Keratinocyte (primary cell): ENCODE measurements at regions not wholly inside any gene's neighbourhood (a gene's known extent, or its start where the extent isn't known, plus 50 kb on each side); places are given as distances from the start of the nearest gene placed in this dataset.

Experiments used
- DNase-seq: peaks from one replicate; pipeline ENCODE4 v3.0.0-alpha.2; 2011; ENCODE audit warnings: low read depth, missing footprints, low spot score
- FAIRE-seq: peaks from 2 replicates; lab custom pipeline; 2011; peaks lifted over from hg19 to GRCh38; lab: Jason Lieb, UNC
- H2AFZ ChIP-seq: 2 replicates; pipeline ENCODE4 v1.6.0; 2012; ENCODE audit warnings: low read length, control low read depth, inconsistent platforms; ENCODE audit not compliant: control insufficient read depth
- H3K27ac ChIP-seq: 2 replicates; pipeline ENCODE4 v1.5.1; 2011; ENCODE audit warnings: low read length; ENCODE audit not compliant: control insufficient read depth, insufficient read depth
- H3K27me3 ChIP-seq: 3 replicates; pipeline ENCODE4 v1.6.0; 2011; ENCODE audit warnings: low read length; ENCODE audit not compliant: control insufficient read depth, insufficient read depth; ENCODE audit errors: extremely low read depth
- H3K36me3 ChIP-seq, 2 experiments: 2 replicates in 1 of 2; 3 replicates in 1 of 2; pipeline ENCODE4 v1.5.1; 2011; ENCODE audit warnings: low read length in 2 of 2, mild to moderate bottlenecking in 1 of 2; ENCODE audit not compliant: control insufficient read depth in 2 of 2, insufficient read depth in 2 of 2; ENCODE audit errors: extremely low read depth in 1 of 2
- H3K4me1 ChIP-seq: 3 replicates; pipeline ENCODE4 v1.5.1; 2011; ENCODE audit warnings: low read length; ENCODE audit not compliant: control insufficient read depth, insufficient read depth; ENCODE audit errors: extremely low read depth
- H3K4me2 ChIP-seq: 3 replicates; pipeline ENCODE4 v1.6.0; 2011; ENCODE audit warnings: low read depth, low read length; ENCODE audit not compliant: control insufficient read depth, insufficient read depth; ENCODE audit errors: extremely low read depth
- H3K4me3 ChIP-seq, 3 experiments: fragments of 200-600 bp in 1 of 3; sonication (generic) in 1 of 3; 2 replicates in 2 of 3; 3 replicates in 1 of 3; pipeline ENCODE4 v1.5.1; 2011 to 2016; ENCODE audit warnings: low read length in 3 of 3, mild to moderate bottlenecking in 3 of 3, control low read depth in 2 of 3, inconsistent platforms in 1 of 3, low read depth in 1 of 3, mixed read lengths in 1 of 3, mixed run types in 1 of 3, moderate library complexity in 1 of 3; ENCODE audit not compliant: control insufficient read depth in 2 of 3, insufficient read depth in 2 of 3; ENCODE audit errors: extremely low read depth in 1 of 3
- H3K79me2 ChIP-seq: 2 replicates; pipeline ENCODE4 v1.6.0; 2012; ENCODE audit warnings: low read length; ENCODE audit not compliant: control insufficient read depth, insufficient read depth
- H3K9ac ChIP-seq: 3 replicates; pipeline ENCODE4 v1.6.0; 2011; ENCODE audit warnings: low read length; ENCODE audit not compliant: control insufficient read depth, insufficient read depth; ENCODE audit errors: extremely low read depth
- H3K9me1 ChIP-seq: 3 replicates; pipeline ENCODE4 v1.6.0; 2011; ENCODE audit warnings: low read length; ENCODE audit not compliant: control insufficient read depth, insufficient read depth; ENCODE audit errors: extremely low read depth
- H3K9me3 ChIP-seq: 2 replicates; pipeline ENCODE4 v1.5.1; 2012; ENCODE audit warnings: low read depth, low read length; ENCODE audit not compliant: control insufficient read depth
- H4K20me1 ChIP-seq: 3 replicates; pipeline ENCODE4 v1.6.0; 2011; ENCODE audit warnings: low read length; ENCODE audit not compliant: control insufficient read depth, insufficient read depth; ENCODE audit errors: extremely low read depth
- CTCF ChIP-seq, 3 experiments: IDR thresholded peaks in 1 of 3; conservative IDR thresholded peaks in 1 of 3; optimal IDR thresholded peaks in 1 of 3; 2 replicates in 2 of 3; 3 replicates in 1 of 3; pipeline versions ENCODE3 to v1.5.1; 2011; ENCODE audit warnings: low read length in 3 of 3, mild to moderate bottlenecking in 3 of 3, moderate library complexity in 2 of 3, control low read depth in 1 of 3, inconsistent platforms in 1 of 3; ENCODE audit not compliant: insufficient read depth in 2 of 3; ENCODE audit errors: extremely low read depth in 1 of 3
- EZH2 ChIP-seq: IDR thresholded peaks from one replicate; pipeline ENCODE4 v1.6.1; 2012; ENCODE audit warnings: inconsistent platforms, mild to moderate bottlenecking, low read length, moderate library complexity
- dilution Hi-C: fragments of 300-500 bp; cut with MboI; formaldehyde crosslinking; loops from one replicate; pipeline ENCODE4 v1.7.0; 2020; ENCODE audit warnings: low sequenced_read_pairs; ENCODE audit not compliant: extremely low pct_ligation_motif_present

- no peak overlapping the region for H3K27ac ChIP-seq
- no peak overlapping the region for H3K4me2 ChIP-seq
- no peak overlapping the region for H2AFZ ChIP-seq
- H3K4me3 ChIP-seq, result no peak overlapping the region
- no peaks in the 10 kb centered on the region for H3K9me1 ChIP-seq
- DNase-seq, result no peak
- no peaks in the 10 kb centered on the region for H3K36me3 ChIP-seq
- H4K20me1 ChIP-seq, result no peaks in the 10 kb centered on the region
- dilution Hi-C loops, result no loop called here
- H3K9me3 ChIP-seq, result no peaks in the 10 kb centered on the region
- H3K9ac ChIP-seq, result no peak overlapping the region
- H3K4me1 ChIP-seq, result no peaks in the 10 kb centered on the region
- no peak for TF ChIP-seq CTCF (optimal IDR thresholded peaks at IDR 0.05 in 1 of 3, IDR thresholded peaks at IDR 0.05 in 1 of 3, conservative IDR thresholded peaks at IDR 0.05 in 1 of 3; ENCODE audit: extremely low read depth in 1 of 3, insufficient read depth in 2 of 3, low read length in 3 of 3)
- no peaks in the 10 kb centered on the region for H3K79me2 ChIP-seq
- no peaks in the 10 kb centered on the region for H3K27me3 ChIP-seq
- FAIRE-seq, result peak; percentile 23
Measured at GRCh38 chr1:209160230-209160629, 423.3 kb upstream of the CAMK1G start.

- Histone ChIP-seq H3K79me2 (no peaks in the 10 kb centered on the region), H3K4me2 (no peak overlapping the region), H3K9me1 (no peaks in the 10 kb centered on the region), H3K27ac (no peak overlapping the region), H3K36me3 (no peaks in the 10 kb centered on the region), H3K9ac (no peak overlapping the region), H3K4me1 (no peaks in the 10 kb centered on the region), H3K27me3 (no peaks in the 10 kb centered on the region), H3K9me3 (no peaks in the 10 kb centered on the region), H2AFZ (no peak overlapping the region), H3K4me3 (no peak overlapping the region), H4K20me1 (no peaks in the 10 kb centered on the region)
- no peak for TF ChIP-seq EZH2
- no peak for TF ChIP-seq CTCF (optimal IDR thresholded peaks at IDR 0.05 in 1 of 3, IDR thresholded peaks at IDR 0.05 in 1 of 3, conservative IDR thresholded peaks at IDR 0.05 in 1 of 3; ENCODE audit: extremely low read depth in 1 of 3, insufficient read depth in 2 of 3, low read length in 3 of 3)
- no peak for FAIRE-seq
- dilution Hi-C loops, result no loop called here
- DNase-seq, result no peak
Measured at GRCh38 chr1:209162651-209163050, 420.9 kb upstream of the CAMK1G start.
